ENCODE measurements at regions not wholly inside any gene's neighbourhood (a gene's known extent, or its start where the extent isn't known, plus 50 kb on each side); places are given as distances from the start of the nearest gene placed in this dataset.

DNA sequence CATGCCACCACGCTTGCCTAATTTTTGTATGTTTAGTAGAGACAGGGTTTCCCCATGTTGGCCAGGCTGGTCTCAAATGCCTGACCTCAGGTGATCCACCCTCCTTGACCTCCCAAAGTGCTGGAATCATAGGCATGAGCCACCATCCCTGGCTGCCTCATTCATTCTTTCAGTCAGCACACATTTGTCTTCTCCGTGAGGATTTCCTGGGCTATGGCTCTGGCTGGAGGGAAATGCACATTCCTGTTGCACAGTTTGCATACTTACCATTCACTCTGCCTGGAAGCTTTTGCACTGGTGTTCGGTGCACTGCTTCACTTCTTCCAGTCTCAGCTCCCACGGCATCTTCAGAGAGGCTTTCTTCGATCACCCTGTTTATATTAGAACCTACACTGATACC lies 267.8 kb downstream of the STIM2 start:
- DNase-seq (ENCODE audit: low read depth), result no peak
- TF ChIP-seq, protein P1, sequence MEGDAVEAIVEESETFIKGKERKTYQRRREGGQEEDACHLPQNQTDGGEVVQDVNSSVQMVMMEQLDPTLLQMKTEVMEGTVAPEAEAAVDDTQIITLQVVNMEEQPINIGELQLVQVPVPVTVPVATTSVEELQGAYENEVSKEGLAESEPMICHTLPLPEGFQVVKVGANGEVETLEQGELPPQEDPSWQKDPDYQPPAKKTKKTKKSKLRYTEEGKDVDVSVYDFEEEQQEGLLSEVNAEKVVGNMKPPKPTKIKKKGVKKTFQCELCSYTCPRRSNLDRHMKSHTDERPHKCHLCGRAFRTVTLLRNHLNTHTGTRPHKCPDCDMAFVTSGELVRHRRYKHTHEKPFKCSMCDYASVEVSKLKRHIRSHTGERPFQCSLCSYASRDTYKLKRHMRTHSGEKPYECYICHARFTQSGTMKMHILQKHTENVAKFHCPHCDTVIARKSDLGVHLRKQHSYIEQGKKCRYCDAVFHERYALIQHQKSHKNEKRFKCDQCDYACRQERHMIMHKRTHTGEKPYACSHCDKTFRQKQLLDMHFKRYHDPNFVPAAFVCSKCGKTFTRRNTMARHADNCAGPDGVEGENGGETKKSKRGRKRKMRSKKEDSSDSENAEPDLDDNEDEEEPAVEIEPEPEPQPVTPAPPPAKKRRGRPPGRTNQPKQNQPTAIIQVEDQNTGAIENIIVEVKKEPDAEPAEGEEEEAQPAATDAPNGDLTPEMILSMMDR (IDR thresholded peaks at IDR 0.05; ENCODE audit: insufficient read depth, low read depth, low read length), result no peak
- H3K4me3 ChIP-seq (ENCODE audit: low read depth, low read length), result no peak overlapping the region

DNA sequence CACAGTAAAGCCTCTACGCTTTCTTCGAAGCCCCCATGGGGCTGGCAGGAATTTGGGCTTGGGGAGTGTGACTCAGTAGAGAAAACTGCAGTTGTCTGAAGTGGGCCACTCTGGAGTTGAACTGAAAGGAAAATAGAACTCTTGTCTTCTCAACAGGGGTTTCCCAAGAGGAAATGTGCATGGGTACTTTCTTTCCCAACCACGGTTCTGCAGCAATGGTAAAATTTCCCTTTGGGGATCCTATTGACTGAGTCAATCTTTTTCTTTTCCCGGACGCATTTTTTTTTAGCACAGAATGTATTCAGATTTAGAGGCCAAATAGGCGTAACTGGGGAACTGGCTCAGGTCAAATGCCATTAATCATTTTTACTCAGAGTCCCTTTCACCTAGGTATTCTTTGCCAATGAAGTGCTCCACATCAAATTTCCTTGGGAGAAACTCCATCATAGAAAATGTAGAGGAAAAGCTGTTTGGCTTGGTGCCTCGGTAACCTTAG lies 269.3 kb downstream of the STIM2 start:
- no peak overlapping the region for H3K4me3 ChIP-seq (ENCODE audit: low read depth, low read length)
- DNase-seq (ENCODE audit: low read depth), result no peak
- TF ChIP-seq, protein P1 (IDR thresholded peaks at IDR 0.05; ENCODE audit: insufficient read depth, low read depth, low read length), result no peak

DNA sequence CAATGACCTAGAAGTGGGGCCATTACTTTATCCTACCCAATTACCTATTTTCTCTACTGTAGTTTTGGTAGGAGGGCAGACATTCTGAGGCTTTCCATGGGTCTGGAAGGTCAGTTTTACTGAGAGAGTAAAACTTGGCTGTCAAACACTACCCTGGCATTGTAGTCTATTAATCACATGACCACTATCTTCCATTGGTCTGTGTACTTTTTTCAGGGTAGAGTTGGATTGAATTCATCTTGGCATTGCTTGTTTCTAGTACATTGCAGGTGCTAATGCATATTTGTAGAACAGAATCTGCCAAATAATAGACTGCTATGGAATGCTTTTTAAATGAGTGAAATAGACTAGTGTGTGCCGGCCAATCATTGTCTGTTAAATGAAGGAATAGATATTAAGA lies 271.9 kb downstream of the STIM2 start:
- TF ChIP-seq, protein P1 (IDR thresholded peaks at IDR 0.05; ENCODE audit: insufficient read depth, low read depth, low read length), result no peak
- DNase-seq (ENCODE audit: low read depth), result no peak
- H3K4me3 ChIP-seq (ENCODE audit: low read depth, low read length), result no peak overlapping the region

DNA sequence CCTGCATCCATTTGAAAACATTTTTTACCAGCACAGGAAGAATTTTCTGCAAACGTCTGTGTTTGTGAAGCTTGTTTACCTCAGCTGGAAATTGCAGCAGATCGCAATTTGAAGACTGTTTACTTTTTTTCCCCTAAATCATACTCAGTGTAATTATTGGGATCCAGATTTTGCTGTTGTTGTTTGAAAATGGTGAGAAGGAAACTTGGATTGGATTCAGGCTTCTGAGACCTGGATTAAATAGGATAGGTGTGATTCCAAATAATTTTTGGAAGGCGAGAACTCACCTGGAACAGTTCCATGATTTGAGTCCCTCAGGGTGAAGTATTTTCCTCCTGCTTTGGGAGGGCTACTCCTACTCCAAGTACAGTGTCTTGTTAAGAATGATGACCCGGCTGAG lies 279.8 kb downstream of the STIM2 start:
- no peak overlapping the region for H3K4me3 ChIP-seq (ENCODE audit: low read depth, low read length)
- no peak for DNase-seq (ENCODE audit: low read depth)
- TF ChIP-seq, protein P1 (IDR thresholded peaks at IDR 0.05; ENCODE audit: insufficient read depth, low read depth, low read length), result no peak

DNA sequence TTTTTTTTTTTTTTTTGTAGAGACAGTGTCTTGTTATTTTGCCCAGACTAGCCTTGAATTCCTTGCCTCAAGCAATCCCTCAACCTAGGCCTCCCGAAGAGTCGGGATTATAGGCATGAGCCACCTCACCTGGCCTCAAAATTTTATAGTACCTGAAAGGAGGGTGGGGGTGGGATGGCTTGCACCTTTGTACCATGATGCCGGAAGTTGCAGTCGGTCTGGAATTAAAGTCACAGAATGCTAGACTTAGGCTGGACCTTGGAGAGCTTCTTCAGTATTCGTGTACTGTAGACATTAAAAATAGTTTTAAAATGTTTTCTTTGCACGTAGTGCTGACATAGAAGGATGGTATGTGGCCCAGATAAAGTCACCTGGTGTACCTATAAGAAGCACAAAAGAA lies 280.9 kb downstream of the STIM2 start:
- DNase-seq (ENCODE audit: low read depth), result no peak
- H3K4me3 ChIP-seq (ENCODE audit: low read depth, low read length), result no peak overlapping the region
- TF ChIP-seq, protein P1 (IDR thresholded peaks at IDR 0.05; ENCODE audit: insufficient read depth, low read depth, low read length), result no peak

DNA sequence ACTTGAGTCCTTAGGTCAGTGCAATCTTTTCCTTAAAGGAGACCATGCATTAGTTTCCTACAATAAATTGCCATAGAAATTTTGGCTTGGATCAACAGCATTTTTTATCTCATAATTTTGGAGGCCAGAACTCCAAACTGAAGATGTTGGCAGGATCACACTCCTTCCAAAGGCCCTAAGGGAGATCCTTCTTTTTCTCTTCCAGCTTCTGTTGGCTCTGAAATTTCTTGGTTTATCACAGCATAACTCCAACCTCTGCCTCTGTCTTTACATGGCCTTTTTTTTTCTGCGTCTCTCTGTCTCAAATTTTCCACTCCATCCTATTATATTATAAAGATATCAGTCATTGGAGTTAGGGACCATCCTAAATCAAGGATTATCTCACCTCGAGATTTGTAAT lies 282.2 kb downstream of the STIM2 start:
- DNase-seq (ENCODE audit: low read depth), result no peak
- TF ChIP-seq, protein P1 (IDR thresholded peaks at IDR 0.05; ENCODE audit: insufficient read depth, low read depth, low read length), result no peak
- H3K4me3 ChIP-seq (ENCODE audit: low read depth, low read length), result no peak overlapping the region

DNA sequence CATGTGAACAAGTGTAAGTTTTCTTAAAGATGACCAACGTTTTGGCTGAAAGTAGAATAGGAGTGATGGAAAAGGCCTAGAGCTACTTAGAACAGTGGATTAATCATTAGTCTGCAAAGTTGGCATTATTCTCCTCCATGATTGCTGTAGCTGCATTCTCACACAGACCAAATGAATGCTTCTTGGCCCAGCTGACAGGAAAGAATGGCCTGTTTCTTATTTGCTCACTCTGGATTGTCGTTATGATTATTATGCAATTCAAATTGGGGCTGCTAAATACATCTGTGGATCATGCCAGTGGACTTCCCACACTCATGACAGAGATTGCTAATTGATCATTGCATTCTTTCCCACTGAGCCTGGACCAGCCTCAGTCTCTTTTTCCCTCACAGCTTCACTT lies 285.0 kb downstream of the STIM2 start:
- no peak for DNase-seq (ENCODE audit: low read depth)
- H3K4me3 ChIP-seq (ENCODE audit: low read depth, low read length), result no peak overlapping the region
- TF ChIP-seq, protein P1 (IDR thresholded peaks at IDR 0.05; ENCODE audit: insufficient read depth, low read depth, low read length), result no peak
